NCI-H446 (cell line): ENCODE measurements at regions not wholly inside any gene's neighbourhood (a gene's known extent, or its start where the extent isn't known, plus 50 kb on each side); places are given as distances from the start of the nearest gene placed in this dataset.
A peak's percentile ranks its signal among the peaks of the same experiment; 100 is the strongest.
"Not testable (repeated sequence)": the region's sequence is repeated elsewhere in the genome, so short reads cannot be mapped to it uniquely, and the experiment has no call there.

Experiments
- DNase-seq, 2 experiments: peaks; one replicate each; lab custom pipeline; 2025; lab: John Stamatoyannopoulos, UW

- DNase-seq = no peak
These were observed 203.7 kb upstream of the COX10 start for GRCh38 chr17:13865650-13866049.

- no peak for DNase-seq
These were observed 199.9 kb upstream of the COX10 start for GRCh38 chr17:13869331-13869940.

GRCh38 chr17:13871261-13871660 is 198.0 kb upstream of the COX10 start:
- no peak for DNase-seq

GRCh38 chr17:13874134-13874533 is 195.2 kb upstream of the COX10 start:
- no peak for DNase-seq

- DNase-seq = no peak
These were observed 194.5 kb upstream of the COX10 start for GRCh38 chr17:13874817-13875216.

- DNase-seq = no peak
These were observed 189.3 kb upstream of the COX10 start for GRCh38 chr17:13879961-13880466.

- DNase-seq = no peak
These were observed 185.6 kb upstream of the COX10 start for GRCh38 chr17:13883659-13884058.

- no peak for DNase-seq
These were observed 185.0 kb upstream of the COX10 start for GRCh38 chr17:13884347-13884746.

GRCh38 chr17:13885550-13885949 is 183.8 kb upstream of the COX10 start:
- DNase-seq = no peak

- no peak for DNase-seq
These were observed 183.1 kb upstream of the COX10 start for GRCh38 chr17:13885953-13886889.

- peak in 1 of 2 experiments; percentile 0 for DNase-seq
These were observed 181.2 kb upstream of the COX10 start for GRCh38 chr17:13888056-13888609.

- not testable (repeated sequence) for DNase-seq
These were observed 160.3 kb upstream of the COX10 start for GRCh38 chr17:13908971-13909370.

- DNase-seq = no peak
These were observed 159.3 kb upstream of the COX10 start for GRCh38 chr17:13909901-13910519.

GRCh38 chr17:13917634-13918033 is 151.7 kb upstream of the COX10 start:
- DNase-seq = no peak

GRCh38 chr17:13918247-13918646 is 151.1 kb upstream of the COX10 start:
- no peak for DNase-seq

GRCh38 chr17:13919818-13920217 is 149.5 kb upstream of the COX10 start:
- DNase-seq = no peak

- no peak for DNase-seq
These were observed 148.9 kb upstream of the COX10 start for GRCh38 chr17:13920413-13920812.

GRCh38 chr17:13921841-13922776 is 147.2 kb upstream of the COX10 start:
- DNase-seq = no peak

- no peak for DNase-seq
These were observed 146.4 kb upstream of the COX10 start for GRCh38 chr17:13922885-13923284.

GRCh38 chr17:13925579-13925978 is 143.7 kb upstream of the COX10 start:
- DNase-seq = no peak

GRCh38 chr17:13931111-13931526 is 138.2 kb upstream of the COX10 start:
- DNase-seq = no peak
